ENCODE measurements at regions not wholly inside any gene's neighbourhood (a gene's known extent, or its start where the extent isn't known, plus 50 kb on each side); places are given as distances from the start of the nearest gene placed in this dataset.

DNA sequence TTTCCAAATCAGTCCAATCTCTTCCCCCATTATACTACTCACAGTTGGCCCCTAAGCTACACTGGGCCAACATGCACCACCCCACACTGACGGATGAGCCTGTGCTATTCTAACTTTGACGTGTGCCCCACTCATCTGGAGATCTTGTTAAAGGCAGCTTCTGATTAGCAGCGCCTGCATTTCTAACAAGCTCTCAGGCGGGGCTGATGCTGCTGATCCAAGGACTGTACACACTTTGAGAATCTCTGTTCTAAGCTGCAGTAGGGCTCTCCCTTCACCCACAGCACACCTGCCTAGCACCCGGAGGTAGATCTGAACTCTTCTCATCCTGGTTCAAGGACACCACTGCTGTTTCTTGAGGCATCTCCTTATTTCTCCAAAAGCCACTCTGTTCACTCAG lies 200.7 kb downstream of the SLC4A3 start (continued):
- TF ChIP-seq, protein P1, sequence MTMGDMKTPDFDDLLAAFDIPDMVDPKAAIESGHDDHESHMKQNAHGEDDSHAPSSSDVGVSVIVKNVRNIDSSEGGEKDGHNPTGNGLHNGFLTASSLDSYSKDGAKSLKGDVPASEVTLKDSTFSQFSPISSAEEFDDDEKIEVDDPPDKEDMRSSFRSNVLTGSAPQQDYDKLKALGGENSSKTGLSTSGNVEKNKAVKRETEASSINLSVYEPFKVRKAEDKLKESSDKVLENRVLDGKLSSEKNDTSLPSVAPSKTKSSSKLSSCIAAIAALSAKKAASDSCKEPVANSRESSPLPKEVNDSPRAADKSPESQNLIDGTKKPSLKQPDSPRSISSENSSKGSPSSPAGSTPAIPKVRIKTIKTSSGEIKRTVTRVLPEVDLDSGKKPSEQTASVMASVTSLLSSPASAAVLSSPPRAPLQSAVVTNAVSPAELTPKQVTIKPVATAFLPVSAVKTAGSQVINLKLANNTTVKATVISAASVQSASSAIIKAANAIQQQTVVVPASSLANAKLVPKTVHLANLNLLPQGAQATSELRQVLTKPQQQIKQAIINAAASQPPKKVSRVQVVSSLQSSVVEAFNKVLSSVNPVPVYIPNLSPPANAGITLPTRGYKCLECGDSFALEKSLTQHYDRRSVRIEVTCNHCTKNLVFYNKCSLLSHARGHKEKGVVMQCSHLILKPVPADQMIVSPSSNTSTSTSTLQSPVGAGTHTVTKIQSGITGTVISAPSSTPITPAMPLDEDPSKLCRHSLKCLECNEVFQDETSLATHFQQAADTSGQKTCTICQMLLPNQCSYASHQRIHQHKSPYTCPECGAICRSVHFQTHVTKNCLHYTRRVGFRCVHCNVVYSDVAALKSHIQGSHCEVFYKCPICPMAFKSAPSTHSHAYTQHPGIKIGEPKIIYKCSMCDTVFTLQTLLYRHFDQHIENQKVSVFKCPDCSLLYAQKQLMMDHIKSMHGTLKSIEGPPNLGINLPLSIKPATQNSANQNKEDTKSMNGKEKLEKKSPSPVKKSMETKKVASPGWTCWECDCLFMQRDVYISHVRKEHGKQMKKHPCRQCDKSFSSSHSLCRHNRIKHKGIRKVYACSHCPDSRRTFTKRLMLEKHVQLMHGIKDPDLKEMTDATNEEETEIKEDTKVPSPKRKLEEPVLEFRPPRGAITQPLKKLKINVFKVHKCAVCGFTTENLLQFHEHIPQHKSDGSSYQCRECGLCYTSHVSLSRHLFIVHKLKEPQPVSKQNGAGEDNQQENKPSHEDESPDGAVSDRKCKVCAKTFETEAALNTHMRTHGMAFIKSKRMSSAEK (CRISPR knock-in tag; IDR thresholded peaks at IDR 0.05; ENCODE audit: borderline replicate concordance), result no peak

DNA sequence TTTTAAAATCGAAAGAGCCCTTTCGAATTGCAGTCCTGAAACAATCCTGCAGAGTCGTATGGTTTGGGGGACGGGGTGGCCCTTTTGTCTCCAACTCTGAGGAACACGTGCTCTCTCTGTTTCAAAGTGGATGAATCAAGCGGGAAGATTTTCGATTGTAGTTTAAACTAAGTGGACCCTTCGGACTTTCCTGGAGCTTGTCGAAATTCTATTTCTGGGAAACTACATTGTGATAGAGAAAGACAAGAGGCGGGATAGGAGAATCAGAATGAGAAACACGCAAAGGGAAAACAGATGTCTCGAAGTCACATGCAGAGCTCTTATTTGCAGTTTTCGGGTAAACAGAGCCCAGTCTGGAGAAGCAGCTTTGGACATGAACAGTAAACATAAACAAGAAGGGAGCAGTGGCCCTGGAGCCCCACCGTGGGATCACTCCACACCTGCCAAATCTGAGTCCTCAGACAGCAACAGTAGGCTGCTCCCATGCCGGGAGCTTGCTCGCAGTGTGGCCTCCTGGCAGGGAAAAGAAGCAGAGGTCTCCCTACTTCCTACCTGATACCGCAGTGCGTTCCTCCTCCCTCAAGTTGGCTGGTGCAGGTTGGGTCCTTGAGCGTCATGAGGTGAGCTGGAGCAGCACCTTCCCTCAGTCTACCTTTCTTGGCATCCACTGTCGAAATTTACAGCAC lies 202.4 kb downstream of the SLC4A3 start:
- Mint-ChIP-seq H3K4me1 (no peaks in the 10 kb centered on the region), H3K9me3 (peaks cover 4% of the 10 kb centered on the region; the same call in 1 of the 2 replicates), H3K4me3 (no peak overlapping the region), H3K27ac (no peak overlapping the region), H3K27me3 (ENCODE audit: low read depth) (no peaks in the 10 kb centered on the region; the same call in 1 of the 2 replicates), H3K36me3 (no peaks in the 10 kb centered on the region)
- DNase-seq (ENCODE audit: low spot score), result no peak
- ChIA-PET POLR2A (no interaction called here), CTCF (no interaction called here)
- TF ChIP-seq ELF4 (CRISPR knock-in tag; IDR thresholded peaks at IDR 0.05; ENCODE audit: low read depth) (no peak), ZNF423 (CRISPR knock-in tag; IDR thresholded peaks at IDR 0.05) (no peak), ZNF416 (CRISPR knock-in tag; IDR thresholded peaks at IDR 0.05) (no peak), ZNF219 (CRISPR knock-in tag; IDR thresholded peaks at IDR 0.05; ENCODE audit: borderline replicate concordance) (no peak), SMAD4 (CRISPR knock-in tag; IDR thresholded peaks at IDR 0.05) (no peak), PRRX2 (CRISPR knock-in tag; IDR thresholded peaks at IDR 0.05) (no peak), ZNF121 (CRISPR knock-in tag; IDR thresholded peaks at IDR 0.05) (no peak)
- TF ChIP-seq, protein P2, sequence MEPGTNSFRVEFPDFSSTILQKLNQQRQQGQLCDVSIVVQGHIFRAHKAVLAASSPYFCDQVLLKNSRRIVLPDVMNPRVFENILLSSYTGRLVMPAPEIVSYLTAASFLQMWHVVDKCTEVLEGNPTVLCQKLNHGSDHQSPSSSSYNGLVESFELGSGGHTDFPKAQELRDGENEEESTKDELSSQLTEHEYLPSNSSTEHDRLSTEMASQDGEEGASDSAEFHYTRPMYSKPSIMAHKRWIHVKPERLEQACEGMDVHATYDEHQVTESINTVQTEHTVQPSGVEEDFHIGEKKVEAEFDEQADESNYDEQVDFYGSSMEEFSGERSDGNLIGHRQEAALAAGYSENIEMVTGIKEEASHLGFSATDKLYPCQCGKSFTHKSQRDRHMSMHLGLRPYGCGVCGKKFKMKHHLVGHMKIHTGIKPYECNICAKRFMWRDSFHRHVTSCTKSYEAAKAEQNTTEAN (CRISPR knock-in tag; IDR thresholded peaks at IDR 0.05), result no peak
- TF ChIP-seq, protein P3, sequence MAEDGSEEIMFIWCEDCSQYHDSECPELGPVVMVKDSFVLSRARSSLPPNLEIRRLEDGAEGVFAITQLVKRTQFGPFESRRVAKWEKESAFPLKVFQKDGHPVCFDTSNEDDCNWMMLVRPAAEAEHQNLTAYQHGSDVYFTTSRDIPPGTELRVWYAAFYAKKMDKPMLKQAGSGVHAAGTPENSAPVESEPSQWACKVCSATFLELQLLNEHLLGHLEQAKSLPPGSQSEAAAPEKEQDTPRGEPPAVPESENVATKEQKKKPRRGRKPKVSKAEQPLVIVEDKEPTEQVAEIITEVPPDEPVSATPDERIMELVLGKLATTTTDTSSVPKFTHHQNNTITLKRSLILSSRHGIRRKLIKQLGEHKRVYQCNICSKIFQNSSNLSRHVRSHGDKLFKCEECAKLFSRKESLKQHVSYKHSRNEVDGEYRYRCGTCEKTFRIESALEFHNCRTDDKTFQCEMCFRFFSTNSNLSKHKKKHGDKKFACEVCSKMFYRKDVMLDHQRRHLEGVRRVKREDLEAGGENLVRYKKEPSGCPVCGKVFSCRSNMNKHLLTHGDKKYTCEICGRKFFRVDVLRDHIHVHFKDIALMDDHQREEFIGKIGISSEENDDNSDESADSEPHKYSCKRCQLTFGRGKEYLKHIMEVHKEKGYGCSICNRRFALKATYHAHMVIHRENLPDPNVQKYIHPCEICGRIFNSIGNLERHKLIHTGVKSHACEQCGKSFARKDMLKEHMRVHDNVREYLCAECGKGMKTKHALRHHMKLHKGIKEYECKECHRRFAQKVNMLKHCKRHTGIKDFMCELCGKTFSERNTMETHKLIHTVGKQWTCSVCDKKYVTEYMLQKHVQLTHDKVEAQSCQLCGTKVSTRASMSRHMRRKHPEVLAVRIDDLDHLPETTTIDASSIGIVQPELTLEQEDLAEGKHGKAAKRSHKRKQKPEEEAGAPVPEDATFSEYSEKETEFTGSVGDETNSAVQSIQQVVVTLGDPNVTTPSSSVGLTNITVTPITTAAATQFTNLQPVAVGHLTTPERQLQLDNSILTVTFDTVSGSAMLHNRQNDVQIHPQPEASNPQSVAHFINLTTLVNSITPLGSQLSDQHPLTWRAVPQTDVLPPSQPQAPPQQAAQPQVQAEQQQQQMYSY (CRISPR knock-in tag; IDR thresholded peaks at IDR 0.05), result no peak
- TF ChIP-seq, protein P4, sequence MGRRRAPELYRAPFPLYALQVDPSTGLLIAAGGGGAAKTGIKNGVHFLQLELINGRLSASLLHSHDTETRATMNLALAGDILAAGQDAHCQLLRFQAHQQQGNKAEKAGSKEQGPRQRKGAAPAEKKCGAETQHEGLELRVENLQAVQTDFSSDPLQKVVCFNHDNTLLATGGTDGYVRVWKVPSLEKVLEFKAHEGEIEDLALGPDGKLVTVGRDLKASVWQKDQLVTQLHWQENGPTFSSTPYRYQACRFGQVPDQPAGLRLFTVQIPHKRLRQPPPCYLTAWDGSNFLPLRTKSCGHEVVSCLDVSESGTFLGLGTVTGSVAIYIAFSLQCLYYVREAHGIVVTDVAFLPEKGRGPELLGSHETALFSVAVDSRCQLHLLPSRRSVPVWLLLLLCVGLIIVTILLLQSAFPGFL (CRISPR knock-in tag; IDR thresholded peaks at IDR 0.05; ENCODE audit: borderline replicate concordance), result no peak
- ATAC-seq, result no peak

DNA sequence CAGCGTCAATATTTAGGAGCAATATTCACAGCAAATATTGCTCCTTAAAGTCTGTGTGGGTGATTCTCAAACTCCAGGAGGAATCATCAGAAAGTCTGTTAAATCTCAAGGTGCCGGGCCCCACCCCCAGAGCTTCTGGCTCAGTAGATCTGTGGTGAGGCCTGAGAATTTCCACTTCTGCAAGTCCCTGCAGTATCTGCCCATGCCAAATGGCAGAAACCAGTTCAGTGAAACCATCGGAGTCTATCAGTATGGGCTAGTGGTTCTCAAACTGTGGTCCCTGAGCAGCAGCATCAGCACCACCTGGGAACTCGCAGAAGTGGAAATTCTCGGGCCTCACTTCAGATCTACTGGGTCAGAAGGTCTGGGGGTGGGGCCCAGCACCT lies 202.9 kb downstream of the SLC4A3 start:
- POLR2A ChIA-PET, result no interaction called here
- peaks cover 4% of the 10 kb centered on the region; the same call in 1 of the 2 replicates for H3K9me3 Mint-ChIP-seq
- TF ChIP-seq, protein P5, sequence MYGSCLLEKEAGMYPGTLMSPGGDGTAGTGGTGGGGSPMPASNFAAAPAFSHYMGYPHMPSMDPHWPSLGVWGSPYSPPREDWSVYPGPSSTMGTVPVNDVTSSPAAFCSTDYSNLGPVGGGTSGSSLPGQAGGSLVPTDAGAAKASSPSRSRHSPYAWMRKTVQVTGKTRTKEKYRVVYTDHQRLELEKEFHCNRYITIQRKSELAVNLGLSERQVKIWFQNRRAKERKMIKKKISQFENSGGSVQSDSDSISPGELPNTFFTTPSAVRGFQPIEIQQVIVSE (CRISPR knock-in tag; IDR thresholded peaks at IDR 0.05; ENCODE audit: borderline replicate concordance), result no peak
- TF ChIP-seq, protein P6, sequence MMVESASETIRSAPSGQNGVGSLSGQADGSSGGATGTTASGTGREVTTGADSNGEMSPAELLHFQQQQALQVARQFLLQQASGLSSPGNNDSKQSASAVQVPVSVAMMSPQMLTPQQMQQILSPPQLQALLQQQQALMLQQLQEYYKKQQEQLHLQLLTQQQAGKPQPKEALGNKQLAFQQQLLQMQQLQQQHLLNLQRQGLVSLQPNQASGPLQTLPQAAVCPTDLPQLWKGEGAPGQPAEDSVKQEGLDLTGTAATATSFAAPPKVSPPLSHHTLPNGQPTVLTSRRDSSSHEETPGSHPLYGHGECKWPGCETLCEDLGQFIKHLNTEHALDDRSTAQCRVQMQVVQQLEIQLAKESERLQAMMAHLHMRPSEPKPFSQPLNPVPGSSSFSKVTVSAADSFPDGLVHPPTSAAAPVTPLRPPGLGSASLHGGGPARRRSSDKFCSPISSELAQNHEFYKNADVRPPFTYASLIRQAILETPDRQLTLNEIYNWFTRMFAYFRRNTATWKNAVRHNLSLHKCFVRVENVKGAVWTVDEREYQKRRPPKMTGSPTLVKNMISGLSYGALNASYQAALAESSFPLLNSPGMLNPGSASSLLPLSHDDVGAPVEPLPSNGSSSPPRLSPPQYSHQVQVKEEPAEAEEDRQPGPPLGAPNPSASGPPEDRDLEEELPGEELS (CRISPR knock-in tag; IDR thresholded peaks at IDR 0.05), result no peak
- TF ChIP-seq, protein P7, sequence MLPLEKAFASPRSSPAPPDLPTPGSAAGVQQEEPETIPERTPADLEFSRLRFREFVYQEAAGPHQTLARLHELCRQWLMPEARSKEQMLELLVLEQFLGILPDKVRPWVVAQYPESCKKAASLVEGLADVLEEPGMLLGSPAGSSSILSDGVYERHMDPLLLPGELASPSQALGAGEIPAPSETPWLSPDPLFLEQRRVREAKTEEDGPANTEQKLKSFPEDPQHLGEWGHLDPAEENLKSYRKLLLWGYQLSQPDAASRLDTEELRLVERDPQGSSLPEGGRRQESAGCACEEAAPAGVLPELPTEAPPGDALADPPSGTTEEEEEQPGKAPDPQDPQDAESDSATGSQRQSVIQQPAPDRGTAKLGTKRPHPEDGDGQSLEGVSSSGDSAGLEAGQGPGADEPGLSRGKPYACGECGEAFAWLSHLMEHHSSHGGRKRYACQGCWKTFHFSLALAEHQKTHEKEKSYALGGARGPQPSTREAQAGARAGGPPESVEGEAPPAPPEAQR (CRISPR knock-in tag; IDR thresholded peaks at IDR 0.05), result no peak
- TF ChIP-seq FOXP1 (CRISPR knock-in tag; IDR thresholded peaks at IDR 0.05; ENCODE audit: borderline replicate concordance), result no peak

More for the DNA sequence above, 202.9 kb downstream of the SLC4A3 start:
- no peak for ATAC-seq
- Mint-ChIP-seq H3K36me3 (no peaks in the 10 kb centered on the region), H3K4me1 (no peaks in the 10 kb centered on the region), H3K27ac (no peak overlapping the region), H3K4me3 (no peak overlapping the region), H3K27me3 (ENCODE audit: low read depth) (no peaks in the 10 kb centered on the region; the same call in 1 of the 2 replicates)
- no peak for DNase-seq (ENCODE audit: low spot score)
- CTCF ChIA-PET, result no interaction called here

All from WTC11 (cell line).